SK-N-SH (cell line): ENCODE measurements at regions not wholly inside any gene's neighbourhood (a gene's known extent, or its start where the extent isn't known, plus 50 kb on each side); places are given as distances from the start of the nearest gene placed in this dataset.

Experiments used
- CTCF ChIA-PET: fragments of 300-600, 350-600 bp; formaldehyde crosslinking; extraction: SDS; loops from one replicate; lab custom pipeline; 2021; lab: Yijun Ruan, JAX
- POLR2A ChIA-PET: fragments of 350-600 bp; sonication (Branson Sonifier 250); formaldehyde crosslinking; extraction: SDS; loops from one replicate; lab custom pipeline; 2020; ENCODE audit warnings: antibody characterized with exemption, inconsistent platforms; lab: Yijun Ruan, JAX
- DNase-seq: peaks from one replicate; pipeline ENCODE4 v3.0.0; 2012
- H2AFZ ChIP-seq: fragments of 200-600 bp; sonication (generic); 2 replicates; pipeline ENCODE4 v1.8.1; 2016; ENCODE audit warnings: antibody characterized with exemption, mild to moderate bottlenecking, low read depth
- H3F3A ChIP-seq: fragments of 200-600 bp; sonication (generic); replicated peaks from 2 replicates; pipeline ENCODE3; 2016; ENCODE audit warnings: antibody characterized with exemption, mild to moderate bottlenecking; ENCODE audit not compliant: insufficient read depth
- H3K27ac ChIP-seq, 2 experiments: fragments of 200-500 bp in 1 of 2; fragments of 200-600 bp in 1 of 2; sonication (Bioruptor generic) in 1 of 2; sonication (generic), shearing (Covaris generic) in 1 of 2; 2 replicates each; pipeline versions ENCODE4 v1.5.1 to v1.6.1; 2014 to 2016; ENCODE audit warnings: low read depth in 2 of 2, inconsistent platforms in 1 of 2, low read length in 1 of 2, mild to moderate bottlenecking in 1 of 2, mixed read lengths in 1 of 2
- H3K27me3 ChIP-seq: fragments of 200-600 bp; sonication (generic), shearing (Covaris generic); 2 replicates; pipeline ENCODE4 v1.6.1; 2016; ENCODE audit warnings: mixed run types; ENCODE audit not compliant: insufficient read depth
- H3K36me3 ChIP-seq, 2 experiments: fragments of 200-500 bp in 1 of 2; fragments of 200-600 bp in 1 of 2; sonication (Bioruptor generic) in 1 of 2; sonication (generic) in 1 of 2; replicated peaks in 1 of 2; 2 replicates each; pipeline versions ENCODE3 to v1.5.1; 2014 to 2016; ENCODE audit warnings: low read length in 1 of 2, mild to moderate bottlenecking in 1 of 2; ENCODE audit not compliant: insufficient read depth in 2 of 2, control insufficient read depth in 1 of 2
- H3K4me1 ChIP-seq, 2 experiments: fragments of 200-500 bp in 1 of 2; fragments of 200-600 bp in 1 of 2; sonication (Bioruptor generic) in 1 of 2; sonication (generic), shearing (Covaris generic) in 1 of 2; 2 replicates each; pipeline versions ENCODE4 v1.5.1 to v1.6.1; 2014 to 2016; ENCODE audit warnings: low read depth in 1 of 2, low read length in 1 of 2, mixed run types in 1 of 2; ENCODE audit not compliant: insufficient read depth in 2 of 2, control insufficient read depth in 1 of 2
- H3K4me2 ChIP-seq: fragments of 200-600 bp; sonication (generic), shearing (Covaris generic); 2 replicates; pipeline ENCODE4 v1.6.1; 2017; ENCODE audit warnings: mixed run types
- H3K4me3 ChIP-seq, 2 experiments: fragments of 200-500 bp in 1 of 2; fragments of 200-600 bp in 1 of 2; sonication (Bioruptor generic) in 1 of 2; sonication (generic), shearing (Covaris generic) in 1 of 2; 2 replicates each; pipeline versions ENCODE4 v1.5.1 to v1.8.1; 2014 to 2016; ENCODE audit warnings: low read depth in 2 of 2, inconsistent platforms in 1 of 2, low read length in 1 of 2, mild to moderate bottlenecking in 1 of 2, mixed read lengths in 1 of 2, moderate library complexity in 1 of 2
- H3K79me2 ChIP-seq: fragments of 200-600 bp; sonication (generic); 2 replicates; pipeline ENCODE4 v1.8.1; 2017; ENCODE audit warnings: mild to moderate bottlenecking; ENCODE audit not compliant: insufficient read depth
- H3K9ac ChIP-seq: fragments of 200-600 bp; sonication (generic); 2 replicates; pipeline ENCODE4 v1.6.1; 2017; ENCODE audit warnings: mixed run types
- H3K9me2 ChIP-seq: fragments of 200-600 bp; sonication (generic); 2 replicates; pipeline ENCODE4 v1.6.1; 2017; ENCODE audit warnings: mixed run types
- H3K9me3 ChIP-seq: fragments of 200-600 bp; sonication (generic); 2 replicates; pipeline ENCODE4 v1.6.1; 2017; ENCODE audit warnings: mixed run types, mild to moderate bottlenecking, moderate library complexity
- H4K20me1 ChIP-seq: fragments of 200-600 bp; sonication (generic); 2 replicates; pipeline ENCODE4 v1.6.1; 2017; ENCODE audit warnings: mild to moderate bottlenecking, mixed run types; ENCODE audit not compliant: insufficient read depth
- CHD2 ChIP-seq: fragments of 150-350 bp; IDR thresholded peaks from 2 replicates; pipeline ENCODE4 v1.6.1; 2018; ENCODE audit warnings: low read length; ENCODE audit not compliant: partially characterized antibody
- EP300 ChIP-seq, 2 experiments: IDR thresholded peaks; 2 replicates each; pipeline versions ENCODE4 v1.4.0 to v1.6.1; 2012; ENCODE audit warnings: borderline replicate concordance in 1 of 2, low read depth in 1 of 2, low read length in 1 of 2
- FOSL2 ChIP-seq: IDR thresholded peaks from 2 replicates; pipeline ENCODE4 v1.4.0; 2012; ENCODE audit warnings: low read depth, mild to moderate bottlenecking, moderate library complexity, borderline replicate concordance
- FOXJ3 ChIP-seq: sonication (generic); formaldehyde crosslinking; IDR thresholded peaks from 2 replicates; pipeline ENCODE4 v1.5.1; 2020; ENCODE audit warnings: mild to moderate bottlenecking, missing genetic modification reagents
- FOXM1 ChIP-seq: IDR thresholded peaks from 2 replicates; pipeline ENCODE4 v1.4.0; 2012; ENCODE audit warnings: low read depth, mild to moderate bottlenecking
- GABPA ChIP-seq: IDR thresholded peaks from 2 replicates; pipeline ENCODE4 v1.4.0; 2012; ENCODE audit warnings: low read depth, mild to moderate bottlenecking
- IRF3 ChIP-seq: fragments of 150-350 bp; IDR thresholded peaks from 2 replicates; pipeline ENCODE4 v1.6.1; 2016; ENCODE audit warnings: mild to moderate bottlenecking, low read depth, low read length
- JUND ChIP-seq: IDR thresholded peaks from 2 replicates; pipeline ENCODE4 v1.4.0; 2012
- MAX ChIP-seq: IDR thresholded peaks from 2 replicates; pipeline ENCODE4 v1.4.0; 2012; ENCODE audit warnings: low read depth
- NFIC ChIP-seq: IDR thresholded peaks from 2 replicates; pipeline ENCODE4 v1.4.0; 2012; ENCODE audit warnings: borderline replicate concordance
- PBX3 ChIP-seq: IDR thresholded peaks from 2 replicates; pipeline ENCODE4; 2012
- POLR2AphosphoS5 ChIP-seq: IDR thresholded peaks from 2 replicates; pipeline ENCODE4 v1.6.1; 2012; ENCODE audit warnings: low read depth, low read length
- REST ChIP-seq: IDR thresholded peaks from 2 replicates; pipeline ENCODE4 v1.6.1; 2012; ENCODE audit warnings: mild to moderate bottlenecking, low read depth, low read length, moderate library complexity
- SIN3A ChIP-seq: IDR thresholded peaks from 2 replicates; pipeline ENCODE4 v1.6.1; 2012; ENCODE audit warnings: low read depth, mild to moderate bottlenecking, low read length, moderate library complexity, borderline replicate concordance
- SMC3 ChIP-seq: IDR thresholded peaks from 2 replicates; pipeline ENCODE4 v1.6.1; 2012; ENCODE audit warnings: low read depth, low read length, improper control_type of control experiment
- TCF12 ChIP-seq: IDR thresholded peaks from 2 replicates; pipeline ENCODE4 v1.4.0; 2012
- WGBS: methylation state at CpG from one replicate; pipeline ENCODE4 v1.1.6; 2017; ENCODE audit warnings: low lambda C conversion rate; 5-methylcytosine and 5-hydroxymethylcytosine counted together
- TF ChIP-seq, protein P1 (sequence below): IDR thresholded peaks from 2 replicates; pipeline ENCODE4 v1.4.0; 2012; ENCODE audit warnings: low read depth, borderline replicate concordance

GRCh38 chr1:219120624-219121544, 52.8 kb upstream of the LYPLAL1 start:
- peak; percentile 20 for DNase-seq
- no peaks in the 10 kb centered on the region for H3K36me3 ChIP-seq
- H3K79me2 ChIP-seq = no peaks in the 10 kb centered on the region
- H2AFZ ChIP-seq = peak overlapping the region; percentile 36; the same call in 1 of the 2 replicates
- WGBS = 46% methylated on average over 6 of the region's 6 CpGs
- CTCF ChIA-PET = no interaction called here
- H3K4me3 ChIP-seq = no peak overlapping the region
- TF ChIP-seq PBX3 = peak; percentile 31; the same call in 1 of the 2 replicates
- TF ChIP-seq MAX = 0 out of 2 replicates have a peak, but pooled peaks have one; percentile 30
- peak; percentile 20; the same call in 1 of the 2 replicates for TF ChIP-seq JUND
- TF ChIP-seq POLR2AphosphoS5 = peak; percentile 58; the same call in 1 of the 2 replicates
- TF ChIP-seq TCF12 = peak; percentile 98
- peak; percentile 51; the same call in 1 of the 2 replicates for TF ChIP-seq FOSL2
- TF ChIP-seq FOXJ3 (CRISPR knock-in tag) = no peak
- peak in 1 of 2 experiments; percentile 44; a peak in 1 of 4 replicates for TF ChIP-seq EP300 (IDR thresholded peaks at IDR 0.05; ENCODE audit: borderline replicate concordance in 1 of 2, low read depth in 1 of 2, low read length in 1 of 2)
- TF ChIP-seq NFIC = peak; percentile 52; the same call in 1 of the 2 replicates
- TF ChIP-seq SIN3A = no peak
- no peak for TF ChIP-seq SMC3
- TF ChIP-seq CHD2 = no peak
- TF ChIP-seq, protein P1, sequence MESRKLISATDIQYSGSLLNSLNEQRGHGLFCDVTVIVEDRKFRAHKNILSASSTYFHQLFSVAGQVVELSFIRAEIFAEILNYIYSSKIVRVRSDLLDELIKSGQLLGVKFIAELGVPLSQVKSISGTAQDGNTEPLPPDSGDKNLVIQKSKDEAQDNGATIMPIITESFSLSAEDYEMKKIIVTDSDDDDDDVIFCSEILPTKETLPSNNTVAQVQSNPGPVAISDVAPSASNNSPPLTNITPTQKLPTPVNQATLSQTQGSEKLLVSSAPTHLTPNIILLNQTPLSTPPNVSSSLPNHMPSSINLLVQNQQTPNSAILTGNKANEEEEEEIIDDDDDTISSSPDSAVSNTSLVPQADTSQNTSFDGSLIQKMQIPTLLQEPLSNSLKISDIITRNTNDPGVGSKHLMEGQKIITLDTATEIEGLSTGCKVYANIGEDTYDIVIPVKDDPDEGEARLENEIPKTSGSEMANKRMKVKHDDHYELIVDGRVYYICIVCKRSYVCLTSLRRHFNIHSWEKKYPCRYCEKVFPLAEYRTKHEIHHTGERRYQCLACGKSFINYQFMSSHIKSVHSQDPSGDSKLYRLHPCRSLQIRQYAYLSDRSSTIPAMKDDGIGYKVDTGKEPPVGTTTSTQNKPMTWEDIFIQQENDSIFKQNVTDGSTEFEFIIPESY = no peak
- no peaks in the 10 kb centered on the region for H4K20me1 ChIP-seq
- H3F3A ChIP-seq = peaks cover 5% of the 10 kb centered on the region
- peaks cover 5 to 21% of the 10 kb centered on the region in 2 experiments; a peak in 3 of 4 replicates for H3K4me1 ChIP-seq
- POLR2A ChIA-PET = no interaction called here
- peak overlapping the region; percentile 24; the same call in 1 of the 2 replicates for H3K9ac ChIP-seq
- no peaks in the 10 kb centered on the region; the same call in 1 of the 2 replicates for H3K9me2 ChIP-seq
- H3K9me3 ChIP-seq = 0 out of 2 replicates have a peak, but pooled peaks cover 3% of the 10 kb centered on the region
- no peaks in the 10 kb centered on the region for H3K27me3 ChIP-seq
- peak overlapping the region; percentile 23; the same call in 1 of the 2 replicates for H3K4me2 ChIP-seq
- peak overlapping the region; percentile 71 to 81; a peak in 3 of 4 replicates for H3K27ac ChIP-seq

- Histone ChIP-seq H3K27me3 (no peaks in the 10 kb centered on the region), H3K4me3 (no peak overlapping the region), H3K79me2 (no peaks in the 10 kb centered on the region), H3F3A (peaks cover 5% of the 10 kb centered on the region), H3K9me3 (no peaks in the 10 kb centered on the region), H4K20me1 (no peaks in the 10 kb centered on the region), H2AFZ (no peak overlapping the region; the same call in 1 of the 2 replicates), H3K27ac (peak overlapping the region in 1 of 2 experiments; percentile 29; a peak in 2 of 4 replicates), H3K4me2 (no peak overlapping the region), H3K9ac (no peak overlapping the region), H3K36me3 (no peaks in the 10 kb centered on the region), H3K9me2 (no peaks in the 10 kb centered on the region), H3K4me1 (peaks cover 5 to 21% of the 10 kb centered on the region in 2 experiments; a peak in 3 of 4 replicates)
- no peak for DNase-seq
- ChIA-PET POLR2A (no interaction called here), CTCF (no interaction called here)
- WGBS = 89% methylated on average over 2 of the region's 2 CpGs
- TF ChIP-seq SIN3A = no peak
- TF ChIP-seq FOXM1 = no peak
- TF ChIP-seq IRF3 = no peak
- TF ChIP-seq SMC3 = no peak
- TF ChIP-seq CHD2 = no peak
- TF ChIP-seq JUND = no peak
- TF ChIP-seq GABPA = no peak
- no peak for TF ChIP-seq FOXJ3 (CRISPR knock-in tag)
- no peak for TF ChIP-seq REST
Observed at GRCh38 chr1:219121679-219122078, 52.0 kb upstream of the LYPLAL1 start.
